ENCODE measurements at regions not wholly inside any gene's neighbourhood (a gene's known extent, or its start where the extent isn't known, plus 50 kb on each side); places are given as distances from the start of the nearest gene placed in this dataset.

DNA sequence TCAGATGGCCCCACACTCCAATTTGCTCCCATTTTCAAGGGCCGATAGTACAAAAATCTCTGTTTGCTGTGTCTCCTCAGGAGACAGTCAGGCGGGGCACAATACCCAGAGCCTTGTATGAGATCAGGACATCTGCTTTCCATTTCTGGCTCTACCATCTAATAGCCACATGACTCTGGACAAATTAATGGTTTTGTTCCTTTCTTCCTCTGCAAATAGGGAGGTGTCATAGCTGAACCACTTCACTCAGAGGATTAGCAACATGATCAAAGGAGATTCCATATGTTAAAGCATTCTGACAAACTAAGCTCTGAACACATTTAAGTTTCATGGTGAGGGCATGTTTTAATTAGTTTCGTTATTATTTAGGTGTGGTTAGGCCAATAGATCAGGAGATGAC lies 602.1 kb upstream of the SYT4 start:
- DNase-seq (no peak), ATAC-seq (no peak)
- Histone ChIP-seq H3K27ac (no peak overlapping the region), H3K4me3 (no peak overlapping the region), H3K36me3 (ENCODE audit: insufficient read depth in 1 of 2, low read depth in 1 of 2) (no peaks in the 10 kb centered on the region), H3K9me3 (no peaks in the 10 kb centered on the region), H3K4me1 (no peaks in the 10 kb centered on the region), H3K27me3 (ENCODE audit: insufficient read depth in 3 of 3, low read length in 2 of 3) (no peaks in the 10 kb centered on the region)
- TF ChIP-seq CTCF (IDR thresholded peaks at IDR 0.05): no peak
- intact Hi-C loops (cut with DNase I): no loop called here
- WGBS, 3 donors: 67 to 69% (median 68%) methylated on average over 3 of the region's 3 CpGs

DNA sequence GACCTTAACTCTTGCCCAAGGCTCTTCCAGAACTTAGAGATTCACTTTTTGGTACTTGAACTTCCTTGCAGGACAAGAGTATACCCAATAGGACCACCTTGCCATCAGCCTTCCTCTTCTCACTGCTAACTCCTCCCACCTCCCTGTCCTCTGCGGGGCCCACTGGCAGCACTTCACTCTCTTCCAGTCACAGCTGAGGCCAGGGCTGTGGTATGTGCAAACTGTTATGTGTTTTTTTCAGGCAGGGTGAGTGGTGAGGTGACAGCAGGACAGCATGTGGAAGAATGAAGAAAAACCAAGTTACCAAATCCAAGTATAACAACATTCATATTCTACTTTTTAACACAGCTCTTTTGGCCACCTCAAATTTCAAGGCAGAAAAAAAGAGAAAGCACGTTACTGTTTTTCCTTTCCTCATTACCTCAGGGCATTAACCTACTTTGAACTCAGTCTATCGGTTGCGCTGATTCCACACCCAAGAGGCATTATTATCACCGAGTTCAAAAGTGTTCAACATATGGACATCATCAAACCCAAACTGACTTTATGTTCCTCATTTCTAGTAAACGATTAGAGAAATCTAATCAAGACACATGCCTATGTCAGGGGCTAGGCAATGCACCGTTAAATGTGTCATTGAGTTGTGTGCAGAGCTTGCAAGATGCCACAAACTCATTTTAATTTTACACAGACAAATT lies 605.2 kb upstream of the SYT4 start:
- 45 to 60% (median 49%) methylated on average over 7 of the region's 7 CpGs for WGBS, 3 donors
- Histone ChIP-seq H3K4me1 (no peaks in the 10 kb centered on the region), H3K27me3 (ENCODE audit: insufficient read depth in 3 of 3, low read length in 2 of 3) (no peaks in the 10 kb centered on the region), H3K27ac (no peak overlapping the region), H3K36me3 (ENCODE audit: insufficient read depth in 1 of 2, low read depth in 1 of 2) (no peaks in the 10 kb centered on the region), H3K9me3 (no peaks in the 10 kb centered on the region), H3K4me3 (no peak overlapping the region)
- no peak for TF ChIP-seq CTCF (IDR thresholded peaks at IDR 0.05)
- ATAC-seq (no peak), DNase-seq (peak; percentile 20 to 54)
- intact Hi-C loops (cut with DNase I): no loop called here

DNA sequence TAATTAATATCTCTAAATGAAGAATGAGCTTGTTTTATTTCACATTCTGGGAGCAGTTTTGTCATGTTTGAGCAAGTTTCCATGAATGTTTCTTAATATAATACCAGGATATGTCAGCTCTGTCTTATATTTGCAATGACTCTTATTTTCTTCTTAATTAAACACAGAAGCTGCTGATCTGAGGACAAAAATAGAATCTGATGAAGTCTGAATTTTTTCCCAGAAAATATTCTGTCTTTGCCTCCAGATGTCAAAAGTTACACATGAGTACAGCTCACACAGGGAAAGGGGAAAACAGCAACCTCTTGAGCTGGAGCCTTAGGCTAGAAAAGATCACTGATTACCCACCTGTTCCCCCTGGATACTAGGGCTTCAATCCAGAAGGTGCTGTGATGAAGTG lies 606.6 kb upstream of the SYT4 start:
- Histone ChIP-seq H3K9me3 (no peaks in the 10 kb centered on the region), H3K27me3 (ENCODE audit: insufficient read depth in 3 of 3, low read length in 2 of 3) (no peaks in the 10 kb centered on the region), H3K36me3 (ENCODE audit: insufficient read depth in 1 of 2, low read depth in 1 of 2) (no peaks in the 10 kb centered on the region), H3K27ac (no peak overlapping the region), H3K4me1 (no peaks in the 10 kb centered on the region), H3K4me3 (no peak overlapping the region)
- intact Hi-C loops (cut with DNase I): no loop called here
- TF ChIP-seq CTCF (IDR thresholded peaks at IDR 0.05): no peak
- DNase-seq: no peak
- ATAC-seq: no peak

DNA sequence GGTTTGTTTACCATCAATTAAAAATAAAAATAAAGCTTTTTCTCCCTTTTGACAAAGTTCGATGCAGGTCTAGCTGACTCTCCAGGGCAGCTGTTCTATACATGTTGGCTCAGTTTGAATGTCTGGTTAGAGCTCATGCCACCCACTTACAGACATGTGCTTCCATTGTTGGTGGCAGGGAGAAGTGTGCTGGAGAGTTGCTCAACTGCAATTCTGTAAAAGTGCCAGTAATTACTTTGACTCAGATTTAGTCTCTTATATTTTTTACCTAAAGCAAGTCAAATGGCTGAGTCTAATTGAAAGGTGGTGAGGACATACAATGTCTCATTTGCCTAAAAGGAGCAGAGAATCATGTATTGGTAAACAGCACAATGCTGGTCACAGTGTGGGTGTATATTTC lies 609.1 kb upstream of the SYT4 start:
- no peak overlapping the region for H3K27ac ChIP-seq
- ATAC-seq: no peak
- H3K9me3 ChIP-seq: no peaks in the 10 kb centered on the region
- H3K36me3 ChIP-seq (ENCODE audit: insufficient read depth in 1 of 2, low read depth in 1 of 2): no peaks in the 10 kb centered on the region
- intact Hi-C loops (cut with DNase I): no loop called here
- H3K27me3 ChIP-seq (ENCODE audit: insufficient read depth in 3 of 3, low read length in 2 of 3): no peaks in the 10 kb centered on the region
- 56 to 68% (median 67%) methylated on average over 1 of the region's 1 CpG for WGBS, 3 donors
- TF ChIP-seq CTCF (IDR thresholded peaks at IDR 0.05): no peak
- no peaks in the 10 kb centered on the region for H3K4me1 ChIP-seq
- H3K4me3 ChIP-seq: no peak overlapping the region
- no peak for DNase-seq

- Histone ChIP-seq H3K27ac (no peak overlapping the region), H3K4me1 (no peaks in the 10 kb centered on the region), H3K9me3 (no peaks in the 10 kb centered on the region), H3K36me3 (ENCODE audit: insufficient read depth in 1 of 2, low read depth in 1 of 2) (no peaks in the 10 kb centered on the region), H3K27me3 (ENCODE audit: insufficient read depth in 3 of 3, low read length in 2 of 3) (no peaks in the 10 kb centered on the region), H3K4me3 (no peak overlapping the region)
- TF ChIP-seq CTCF (IDR thresholded peaks at IDR 0.05): no peak
- 62 to 66% (median 65%) methylated on average over 2 of the region's 2 CpGs for WGBS, 3 donors
- DNase-seq (no peak), ATAC-seq (no peak)
- intact Hi-C loops (cut with DNase I): no loop called here
These were observed 610.2 kb upstream of the SYT4 start for GRCh38 chr18:43887491-43887890.
